Ectodermal cell (in vitro differentiated cells): ENCODE measurements at regions not wholly inside any gene's neighbourhood (a gene's known extent, or its start where the extent isn't known, plus 50 kb on each side); places are given as distances from the start of the nearest gene placed in this dataset.
"Not testable (repeated sequence)": the region's sequence is repeated elsewhere in the genome, so short reads cannot be mapped to it uniquely, and the experiment has no call there.

Experiments
- H3K27ac ChIP-seq: 2 replicates; pipeline ENCODE4 v1.7.0; 2013; ENCODE audit warnings: mild to moderate bottlenecking, low read depth, low read length; ENCODE audit not compliant: insufficient read depth, poor library complexity, severe bottlenecking
- H3K27me3 ChIP-seq: 2 replicates; pipeline ENCODE4 v1.7.0; 2013; ENCODE audit warnings: mild to moderate bottlenecking, low read length; ENCODE audit not compliant: insufficient read depth, control insufficient read depth, poor library complexity, severe bottlenecking
- H3K36me3 ChIP-seq: one replicate; pipeline ENCODE4 v1.7.0; 2013; ENCODE audit warnings: low read length; ENCODE audit not compliant: control insufficient read depth, insufficient read depth
- H3K4me1 ChIP-seq: one replicate; pipeline ENCODE4 v1.7.0; 2013; ENCODE audit warnings: low read length; ENCODE audit not compliant: control insufficient read depth, insufficient read depth
- H3K4me3 ChIP-seq: 2 replicates; pipeline ENCODE4 v1.7.0; 2013; ENCODE audit warnings: low read depth, low read length, control low read depth; ENCODE audit not compliant: insufficient read depth
- H3K9me3 ChIP-seq: 2 replicates; pipeline ENCODE4 v1.7.0; 2013; ENCODE audit warnings: mild to moderate bottlenecking, low read length, moderate library complexity; ENCODE audit not compliant: control insufficient read depth
- whole genome bisulfite sequencing, 2 experiments: methylation state at CpG; one replicate each; pipeline ENCODE4 v1.1.7; 2013; ENCODE audit warnings: missing lambda C conversion rate in 2 of 2; 5-methylcytosine and 5-hydroxymethylcytosine counted together

DNA sequence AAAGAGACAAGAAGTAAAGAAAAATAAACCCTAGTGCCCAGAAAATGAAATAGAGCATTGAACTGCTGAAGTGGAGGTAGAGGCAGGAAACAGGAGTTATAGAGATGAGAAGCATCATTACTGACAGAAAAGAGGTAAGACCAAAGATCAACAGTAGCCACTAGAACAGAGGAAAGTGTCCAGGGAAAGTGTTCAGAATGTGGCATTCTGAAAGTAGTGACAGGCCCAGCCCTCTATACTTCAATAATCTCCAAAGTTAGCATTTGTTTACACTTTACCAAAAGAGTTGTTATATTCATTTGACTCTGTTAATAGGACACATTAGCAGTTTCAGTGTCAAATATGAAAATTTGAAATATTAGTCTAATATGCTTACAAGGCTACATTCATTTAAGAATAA lies 727.1 kb upstream of the NECTIN3 start:
- no peak overlapping the region for H3K27ac ChIP-seq
- H3K4me3 ChIP-seq, result no peak overlapping the region
- no peaks in the 10 kb centered on the region for H3K9me3 ChIP-seq
- H3K36me3 ChIP-seq, result no peaks in the 10 kb centered on the region
- no peaks in the 10 kb centered on the region for H3K4me1 ChIP-seq
- H3K27me3 ChIP-seq, result no peaks in the 10 kb centered on the region

DNA sequence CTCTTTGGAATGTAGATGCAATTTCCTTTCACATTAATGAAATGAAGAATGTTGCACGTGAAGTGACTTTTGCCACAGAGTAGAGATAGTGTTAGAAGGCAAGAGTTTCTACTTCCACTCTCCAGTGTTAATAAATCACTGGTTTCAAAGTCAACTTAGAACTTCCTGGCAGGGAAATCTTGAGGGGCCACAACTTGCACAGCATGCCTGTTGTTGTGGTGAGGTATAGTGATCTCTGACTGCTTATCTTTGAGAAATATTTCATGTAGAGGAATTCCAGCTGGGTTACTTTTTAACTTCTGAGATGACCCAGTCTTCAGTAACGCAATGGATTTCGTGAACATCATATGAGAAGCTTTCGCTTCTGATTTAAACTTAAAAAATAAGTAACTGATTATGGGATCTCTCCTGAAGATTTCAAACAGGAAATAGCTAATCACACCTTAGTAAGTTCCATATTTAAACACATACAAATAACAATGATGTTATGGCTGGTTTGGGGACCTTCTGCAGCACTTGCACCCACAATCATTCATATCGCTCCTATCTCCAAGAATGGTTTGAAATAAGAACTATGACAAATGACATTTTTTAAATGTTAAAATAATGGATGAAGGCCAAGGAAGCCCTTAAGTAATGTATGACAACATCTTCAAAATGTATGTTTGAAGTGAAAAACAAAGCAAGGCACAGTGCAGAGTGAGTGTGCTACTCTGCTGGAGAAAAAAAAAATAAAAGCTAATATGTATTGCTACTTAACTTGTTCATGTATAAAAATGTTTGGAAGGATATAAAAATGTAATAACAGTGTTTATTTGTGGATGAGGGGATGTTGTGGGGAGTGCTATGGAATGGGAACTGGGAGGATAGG lies 726.5 kb upstream of the NECTIN3 start:
- H3K27ac ChIP-seq, result no peak overlapping the region
- H3K27me3 ChIP-seq, result no peaks in the 10 kb centered on the region
- no peaks in the 10 kb centered on the region for H3K4me1 ChIP-seq
- H3K36me3 ChIP-seq, result no peaks in the 10 kb centered on the region
- H3K9me3 ChIP-seq, result no peaks in the 10 kb centered on the region
- H3K4me3 ChIP-seq, result no peak overlapping the region
- 97 to 100% methylated on average over 3 to 4 of the region's 5 CpGs for WGBS, 2 experiments

DNA sequence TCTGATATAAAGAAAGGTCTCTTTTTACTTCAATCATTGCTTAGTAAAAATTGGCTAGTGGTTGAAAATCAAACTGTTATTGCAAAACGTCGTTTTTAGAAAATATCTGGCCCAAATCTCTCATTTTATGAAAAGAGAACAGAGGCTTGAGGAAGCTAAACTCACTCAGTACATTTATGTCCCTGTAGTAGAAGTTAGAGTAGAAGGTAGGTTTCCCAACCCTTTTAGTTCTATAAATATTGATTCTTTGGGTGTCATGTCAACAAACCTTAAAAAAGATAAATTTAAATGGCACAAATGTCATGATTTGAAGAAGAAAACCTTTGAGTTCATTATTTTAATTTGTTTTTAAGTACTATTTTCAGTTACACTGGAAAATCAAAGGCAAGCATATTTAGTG lies 722.3 kb upstream of the NECTIN3 start:
- no peak overlapping the region for H3K27ac ChIP-seq
- no peak overlapping the region for H3K4me3 ChIP-seq
- H3K27me3 ChIP-seq, result no peaks in the 10 kb centered on the region
- H3K36me3 ChIP-seq, result no peaks in the 10 kb centered on the region
- WGBS, 2 experiments, result 100% methylated on average over 2 of the region's 2 CpGs
- H3K9me3 ChIP-seq, result no peaks in the 10 kb centered on the region
- no peaks in the 10 kb centered on the region for H3K4me1 ChIP-seq

DNA sequence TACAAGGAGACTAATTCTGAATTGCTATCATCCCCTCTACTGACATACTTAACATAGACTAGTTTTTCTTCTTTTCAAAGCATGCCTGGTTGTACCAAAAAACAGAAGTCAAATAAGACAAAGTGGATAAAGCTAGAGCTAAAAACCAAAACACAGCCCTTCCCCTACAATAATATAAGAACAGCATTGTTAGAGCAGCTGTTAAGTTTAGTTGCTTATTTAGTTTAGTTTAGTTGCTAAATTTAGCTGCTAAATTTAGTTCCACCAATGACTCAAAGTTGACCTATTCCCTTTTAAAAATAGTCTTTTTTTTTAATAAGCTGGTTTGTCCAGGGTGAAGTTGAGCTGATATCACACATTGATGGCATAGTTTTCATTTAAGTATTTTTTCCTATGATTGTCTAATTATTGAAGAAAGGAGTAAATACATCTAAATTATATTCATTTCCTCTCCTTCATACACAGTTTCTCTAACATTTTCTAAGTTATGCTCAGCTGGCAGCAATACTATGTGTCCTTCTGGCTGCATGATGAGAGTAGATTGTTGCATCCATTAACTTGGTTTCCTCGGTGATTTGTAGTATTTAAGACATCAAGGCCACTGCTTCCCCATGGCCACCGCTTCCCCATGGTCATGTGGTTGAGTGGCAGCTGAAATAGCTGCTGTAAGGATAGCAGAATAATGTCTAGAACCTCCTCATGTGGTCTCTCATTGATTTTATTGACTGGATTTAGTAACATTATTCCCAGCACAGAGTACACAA lies 718.6 kb upstream of the NECTIN3 start:
- WGBS, 2 experiments, result 97% methylated on average over 2 of the region's 2 CpGs
- Histone ChIP-seq H3K36me3 (no peaks in the 10 kb centered on the region), H3K27me3 (no peaks in the 10 kb centered on the region), H3K27ac (no peak overlapping the region), H3K4me3 (no peak overlapping the region), H3K4me1 (no peaks in the 10 kb centered on the region), H3K9me3 (no peaks in the 10 kb centered on the region)

DNA sequence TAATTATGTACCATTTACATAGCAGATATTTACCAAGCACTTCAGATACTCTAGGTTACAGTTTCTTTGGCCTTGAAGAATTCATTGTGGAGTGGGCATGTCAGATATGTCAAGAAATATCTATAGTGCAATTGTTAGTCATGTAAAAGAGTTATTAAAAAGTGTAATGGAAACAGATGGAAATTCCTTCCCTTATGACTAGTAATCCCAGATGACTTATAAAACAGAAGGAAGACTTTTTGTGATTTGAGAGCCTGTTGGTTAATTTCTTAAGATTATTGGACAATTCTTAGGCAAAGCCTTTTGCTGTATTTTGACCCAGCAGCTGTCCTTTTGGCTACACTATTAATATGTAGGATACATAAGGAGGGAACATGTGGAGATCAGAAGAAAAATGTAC lies 708.9 kb upstream of the NECTIN3 start:
- no peaks in the 10 kb centered on the region for H3K36me3 ChIP-seq
- no peak overlapping the region for H3K4me3 ChIP-seq
- no peaks in the 10 kb centered on the region for H3K27me3 ChIP-seq
- no peaks in the 10 kb centered on the region for H3K9me3 ChIP-seq
- no peak overlapping the region for H3K27ac ChIP-seq
- no peaks in the 10 kb centered on the region for H3K4me1 ChIP-seq

DNA sequence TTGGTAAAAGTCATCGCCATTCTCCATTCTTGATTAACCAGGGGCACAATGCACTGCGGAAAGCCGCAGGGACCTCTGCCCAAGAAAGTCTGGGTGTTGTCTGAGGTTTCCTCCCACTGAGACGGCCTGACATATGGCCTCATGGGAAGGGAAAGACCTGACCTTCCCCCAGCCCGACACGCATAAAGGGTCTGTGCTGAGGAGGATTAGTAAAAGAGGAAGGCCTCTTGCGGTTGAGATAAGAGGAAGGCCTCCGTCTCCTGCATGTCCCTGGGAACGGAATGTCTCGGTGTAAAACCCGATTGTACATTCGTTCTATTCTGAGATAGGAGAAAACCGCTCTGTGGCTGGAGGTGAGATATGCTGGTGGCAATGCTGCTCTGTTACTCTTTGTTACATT lies 704.3 kb upstream of the NECTIN3 start:
- not testable (repeated sequence) for H3K27ac ChIP-seq, H3K4me1 ChIP-seq, H3K36me3 ChIP-seq, H3K27me3 ChIP-seq, H3K4me3 ChIP-seq, H3K9me3 ChIP-seq
- 95 to 96% methylated on average over 13 of the region's 13 CpGs for WGBS, 2 experiments

DNA sequence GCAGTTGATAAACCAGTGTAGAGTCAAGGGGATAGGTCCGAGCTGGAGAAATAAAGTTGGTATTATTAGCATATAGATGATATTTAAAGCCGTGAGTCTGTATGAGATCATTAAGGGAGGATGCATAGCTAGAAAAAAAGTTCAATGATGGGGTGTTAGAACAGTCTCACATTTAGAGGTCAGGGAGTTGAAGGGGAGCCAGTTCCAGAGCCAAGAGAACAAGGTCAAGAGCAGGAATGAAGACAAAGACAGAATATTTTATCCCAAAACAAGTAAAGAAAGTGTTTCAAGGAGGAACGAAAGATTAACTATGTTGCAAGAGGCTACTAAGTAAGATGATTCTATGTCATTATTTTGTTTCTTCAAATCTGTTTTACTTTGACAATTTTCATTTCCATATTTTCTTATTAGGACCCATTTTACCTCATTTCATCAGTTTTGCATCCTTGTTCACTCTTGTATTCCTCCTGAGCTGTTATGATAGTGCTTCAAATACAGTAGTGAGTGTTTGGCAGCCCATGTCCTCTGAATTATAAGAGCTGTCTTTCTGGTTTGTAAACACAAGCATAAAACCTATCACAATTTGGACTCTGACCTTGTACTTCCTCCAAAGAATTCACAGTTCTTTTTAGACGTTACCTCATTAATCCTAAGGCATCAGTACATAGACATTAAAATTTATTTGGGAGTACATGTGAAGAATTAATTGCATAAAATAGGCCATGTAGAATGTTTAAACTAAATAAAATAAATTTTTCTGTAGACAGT lies 695.7 kb upstream of the NECTIN3 start:
- no peaks in the 10 kb centered on the region for H3K36me3 ChIP-seq
- H3K9me3 ChIP-seq, result no peaks in the 10 kb centered on the region
- H3K27me3 ChIP-seq, result no peaks in the 10 kb centered on the region
- no peak overlapping the region for H3K4me3 ChIP-seq
- no peaks in the 10 kb centered on the region for H3K4me1 ChIP-seq
- H3K27ac ChIP-seq, result no peak overlapping the region
- WGBS, 2 experiments, result 91 to 97% methylated on average over 2 to 3 of the region's 4 CpGs

DNA sequence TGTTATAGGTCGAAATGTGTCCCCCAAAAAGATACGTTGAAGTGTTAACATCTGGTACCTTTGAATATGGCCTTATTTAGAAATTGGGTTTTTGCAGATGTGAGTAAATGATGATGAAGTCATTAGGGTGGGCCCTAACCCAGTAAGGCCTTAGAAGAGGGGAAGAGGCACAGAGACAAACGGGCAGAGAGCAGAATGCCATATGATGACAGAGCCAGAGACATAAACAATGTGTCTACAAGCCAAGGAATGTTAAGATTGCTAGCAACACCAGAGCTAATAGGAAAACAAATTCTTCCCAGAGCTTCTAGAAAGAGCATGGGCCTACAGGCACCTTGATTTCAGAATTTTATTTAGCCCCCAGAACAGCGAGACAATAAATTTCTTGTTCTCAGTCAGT lies 693.1 kb upstream of the NECTIN3 start:
- H3K4me1 ChIP-seq, result no peaks in the 10 kb centered on the region
- H3K4me3 ChIP-seq, result no peak overlapping the region
- WGBS, 2 experiments, result 87 to 93% methylated on average over 3 to 4 of the region's 4 CpGs
- H3K27ac ChIP-seq, result no peak overlapping the region
- no peaks in the 10 kb centered on the region for H3K9me3 ChIP-seq
- no peaks in the 10 kb centered on the region for H3K36me3 ChIP-seq
- no peaks in the 10 kb centered on the region for H3K27me3 ChIP-seq

DNA sequence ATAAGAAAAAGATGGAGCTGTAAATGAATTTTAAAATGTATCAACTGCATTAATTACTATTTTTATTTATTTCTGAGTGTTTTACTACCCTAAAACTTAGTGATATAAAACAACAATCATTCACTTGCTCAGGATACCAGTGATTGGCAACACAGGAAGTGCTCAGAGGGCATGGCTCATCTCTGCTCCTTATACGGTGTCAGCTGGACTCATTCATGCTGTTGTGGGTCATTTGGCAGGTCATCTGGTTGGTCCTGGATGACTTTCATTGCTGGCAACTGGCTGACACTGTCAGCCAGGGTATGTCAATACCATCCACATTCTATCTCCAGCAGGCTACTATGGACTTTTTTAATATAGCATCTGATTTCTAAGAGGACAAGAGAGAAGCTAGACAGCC lies 689.6 kb upstream of the NECTIN3 start:
- WGBS, 2 experiments, result 73 to 79% methylated on average over 1 of the region's 1 CpG
- Histone ChIP-seq H3K4me1 (no peaks in the 10 kb centered on the region), H3K4me3 (no peak overlapping the region), H3K27ac (no peak overlapping the region), H3K27me3 (no peaks in the 10 kb centered on the region), H3K9me3 (no peaks in the 10 kb centered on the region), H3K36me3 (no peaks in the 10 kb centered on the region)

DNA sequence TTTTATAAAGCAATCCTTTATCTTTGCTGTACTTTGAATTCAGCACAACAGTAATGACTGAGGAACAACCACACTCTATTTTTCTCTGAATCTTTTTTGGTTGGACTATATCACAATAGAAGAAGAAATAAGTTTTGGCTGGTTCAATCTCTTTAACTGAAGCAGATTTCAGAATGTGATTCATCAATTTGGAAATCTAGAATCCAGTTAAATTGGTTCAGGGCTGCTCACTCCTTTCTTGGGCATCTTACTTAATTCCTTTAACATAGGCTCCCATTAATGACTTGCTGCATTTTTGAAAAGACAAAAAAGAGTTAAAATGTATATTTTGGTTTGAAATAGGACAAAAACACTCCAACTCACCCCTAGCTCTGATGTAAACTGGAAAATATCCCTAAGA lies 688.3 kb upstream of the NECTIN3 start:
- Histone ChIP-seq H3K36me3 (no peaks in the 10 kb centered on the region), H3K9me3 (no peaks in the 10 kb centered on the region), H3K27ac (no peak overlapping the region), H3K4me1 (no peaks in the 10 kb centered on the region), H3K4me3 (no peak overlapping the region), H3K27me3 (no peaks in the 10 kb centered on the region)
